ENCODE measurements at regions not wholly inside any gene's neighbourhood (a gene's known extent, or its start where the extent isn't known, plus 50 kb on each side); places are given as distances from the start of the nearest gene placed in this dataset.

GRCh38 chrX:81556880-81557279 lies 355.0 kb downstream of the SH3BGRL start:
- no CpG with 5 or more reads among the region's 4 CpGs for WGBS (ENCODE audit: extremely low coverage, insufficient coverage, insufficient read length)
- DNase-seq, result no peak
- H3K4me2 ChIP-seq (ENCODE audit: low read length), result no peak overlapping the region
- H4K12ac ChIP-seq (ENCODE audit: low read depth, low read length), result no peak overlapping the region
- H2BK12ac ChIP-seq (ENCODE audit: low read length), result no peak overlapping the region
- H2AFZ ChIP-seq (ENCODE audit: insufficient read depth, low read length, poor library complexity), result no peak overlapping the region
- H3K9me3 ChIP-seq (ENCODE audit: insufficient read depth, low read depth, low read length), result no peaks in the 10 kb centered on the region
- H4K8ac ChIP-seq (ENCODE audit: low read depth, low read length), result no peak overlapping the region
- no peak overlapping the region for H2AK5ac ChIP-seq (ENCODE audit: low read length)
- H3K4me3 ChIP-seq (ENCODE audit: low read depth, low read length), result no peak overlapping the region
- no peaks in the 10 kb centered on the region for H3K27me3 ChIP-seq (ENCODE audit: insufficient read depth, low read length)
- no peaks in the 10 kb centered on the region for H3K4me1 ChIP-seq (ENCODE audit: control insufficient read depth in 1 of 2, insufficient read depth in 2 of 2, low read length in 2 of 2)
- H3K18ac ChIP-seq (ENCODE audit: low read length), result no peak overlapping the region
- no peak overlapping the region for H3K4ac ChIP-seq (ENCODE audit: low read depth, low read length)
- no peaks in the 10 kb centered on the region for H3K79me1 ChIP-seq (ENCODE audit: low read length)
- H4K91ac ChIP-seq (ENCODE audit: low read depth, low read length), result no peak overlapping the region
- H3K79me2 ChIP-seq (ENCODE audit: control insufficient read depth, insufficient read depth, low read length, poor library complexity), result no peaks in the 10 kb centered on the region
- no peak overlapping the region for H2BK120ac ChIP-seq (ENCODE audit: insufficient read depth, low read length, poor library complexity)
- no peak overlapping the region for H3K14ac ChIP-seq (ENCODE audit: low read length)
- H3K23ac ChIP-seq (ENCODE audit: low read length), result no peak overlapping the region
- H3K27ac ChIP-seq (ENCODE audit: low read depth, low read length), result no peak overlapping the region
- no peaks in the 10 kb centered on the region for H3K36me3 ChIP-seq (ENCODE audit: control insufficient read depth in 1 of 2, insufficient read depth in 2 of 2, low read length in 2 of 2)
- H2BK5ac ChIP-seq (ENCODE audit: low read depth, low read length, poor library complexity), result no peak overlapping the region
- no peak overlapping the region for H3K9ac ChIP-seq (ENCODE audit: low read length)

DNA sequence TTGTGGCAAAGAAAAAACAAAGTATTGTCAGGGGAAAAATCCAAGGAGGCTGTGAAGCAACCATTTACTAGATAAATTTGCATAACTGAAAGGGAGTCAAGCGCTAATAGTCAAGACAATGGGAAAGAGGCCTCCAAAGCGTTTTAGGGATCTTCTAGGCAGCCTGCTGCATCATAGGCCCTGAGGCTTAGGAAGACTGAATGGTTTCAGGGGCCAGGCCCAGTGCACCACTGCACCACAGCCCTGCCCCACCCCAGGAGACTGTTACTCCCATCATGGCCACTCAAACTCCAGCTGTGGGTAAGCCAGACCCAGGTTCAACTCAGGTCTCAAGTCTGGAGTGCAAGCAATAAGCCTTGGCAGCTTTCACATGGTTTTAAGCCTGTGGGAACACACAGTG lies 362.9 kb downstream of the SH3BGRL start:
- no CpG with 5 or more reads among the region's 2 CpGs for WGBS (ENCODE audit: extremely low coverage, insufficient coverage, insufficient read length)
- Histone ChIP-seq H2AFZ (ENCODE audit: insufficient read depth, low read length, poor library complexity) (no peak overlapping the region), H3K4ac (ENCODE audit: low read depth, low read length) (no peak overlapping the region), H3K14ac (ENCODE audit: low read length) (no peak overlapping the region), H4K8ac (ENCODE audit: low read depth, low read length) (no peak overlapping the region), H2BK5ac (ENCODE audit: low read depth, low read length, poor library complexity) (no peak overlapping the region), H3K9me3 (ENCODE audit: insufficient read depth, low read depth, low read length) (no peaks in the 10 kb centered on the region), H3K27ac (ENCODE audit: low read depth, low read length) (no peak overlapping the region), H2BK12ac (ENCODE audit: low read length) (no peak overlapping the region), H4K91ac (ENCODE audit: low read depth, low read length) (no peak overlapping the region), H3K4me3 (ENCODE audit: low read depth, low read length) (no peak overlapping the region), H2BK120ac (ENCODE audit: insufficient read depth, low read length, poor library complexity) (no peak overlapping the region), H3K79me2 (ENCODE audit: control insufficient read depth, insufficient read depth, low read length, poor library complexity) (no peaks in the 10 kb centered on the region), H3K36me3 (ENCODE audit: control insufficient read depth in 1 of 2, insufficient read depth in 2 of 2, low read length in 2 of 2) (no peaks in the 10 kb centered on the region), H4K12ac (ENCODE audit: low read depth, low read length) (no peak overlapping the region), H3K9ac (ENCODE audit: low read length) (no peak overlapping the region), H3K4me2 (ENCODE audit: low read length) (no peak overlapping the region), H3K79me1 (ENCODE audit: low read length) (no peaks in the 10 kb centered on the region), H3K4me1 (ENCODE audit: control insufficient read depth in 1 of 2, insufficient read depth in 2 of 2, low read length in 2 of 2) (no peaks in the 10 kb centered on the region), H2AK5ac (ENCODE audit: low read length) (no peak overlapping the region), H3K18ac (ENCODE audit: low read length) (no peak overlapping the region), H3K23ac (ENCODE audit: low read length) (no peak overlapping the region), H3K27me3 (ENCODE audit: insufficient read depth, low read length) (no peaks in the 10 kb centered on the region)
- no peak for DNase-seq

DNA sequence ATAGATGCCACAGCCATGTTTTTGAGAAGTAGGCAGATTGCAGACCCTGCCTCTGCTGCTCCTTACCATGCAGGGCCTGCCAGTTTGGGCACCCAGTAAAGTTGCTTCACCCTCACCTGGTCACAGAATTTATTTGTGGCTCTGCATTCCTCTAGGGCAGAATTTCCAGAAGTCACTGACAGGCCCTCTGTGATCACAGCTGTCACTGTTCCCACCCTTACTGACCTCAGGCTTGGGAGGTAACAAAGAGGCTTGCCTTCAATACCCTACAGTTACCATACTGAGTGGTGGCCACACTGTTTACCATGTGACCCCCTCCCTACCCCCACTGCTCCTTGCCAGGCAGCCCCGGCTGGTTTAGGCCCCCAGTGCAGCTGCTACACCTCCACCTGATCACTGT lies 375.1 kb downstream of the SH3BGRL start:
- Histone ChIP-seq H3K4me2 (ENCODE audit: low read length) (no peak overlapping the region), H3K4me3 (ENCODE audit: low read depth, low read length) (no peak overlapping the region), H3K9me3 (ENCODE audit: insufficient read depth, low read depth, low read length) (no peaks in the 10 kb centered on the region), H3K14ac (ENCODE audit: low read length) (no peak overlapping the region), H3K79me1 (ENCODE audit: low read length) (no peaks in the 10 kb centered on the region), H3K4ac (ENCODE audit: low read depth, low read length) (no peak overlapping the region), H2BK5ac (ENCODE audit: low read depth, low read length, poor library complexity) (no peak overlapping the region), H2AK5ac (ENCODE audit: low read length) (no peak overlapping the region), H4K8ac (ENCODE audit: low read depth, low read length) (no peak overlapping the region), H3K4me1 (ENCODE audit: control insufficient read depth in 1 of 2, insufficient read depth in 2 of 2, low read length in 2 of 2) (no peaks in the 10 kb centered on the region), H2BK120ac (ENCODE audit: insufficient read depth, low read length, poor library complexity) (no peak overlapping the region), H3K27me3 (ENCODE audit: insufficient read depth, low read length) (no peaks in the 10 kb centered on the region), H3K27ac (ENCODE audit: low read depth, low read length) (no peak overlapping the region), H2AFZ (ENCODE audit: insufficient read depth, low read length, poor library complexity) (no peak overlapping the region), H3K79me2 (ENCODE audit: control insufficient read depth, insufficient read depth, low read length, poor library complexity) (no peaks in the 10 kb centered on the region), H3K36me3 (ENCODE audit: control insufficient read depth in 1 of 2, insufficient read depth in 2 of 2, low read length in 2 of 2) (no peaks in the 10 kb centered on the region), H4K91ac (ENCODE audit: low read depth, low read length) (no peak overlapping the region), H3K18ac (ENCODE audit: low read length) (no peak overlapping the region), H2BK12ac (ENCODE audit: low read length) (no peak overlapping the region), H3K23ac (ENCODE audit: low read length) (no peak overlapping the region), H3K9ac (ENCODE audit: low read length) (no peak overlapping the region), H4K12ac (ENCODE audit: low read depth, low read length) (no peak overlapping the region)
- WGBS (ENCODE audit: extremely low coverage, insufficient coverage, insufficient read length), result no CpG with 5 or more reads among the region's 1 CpG
- no peak for DNase-seq

DNA sequence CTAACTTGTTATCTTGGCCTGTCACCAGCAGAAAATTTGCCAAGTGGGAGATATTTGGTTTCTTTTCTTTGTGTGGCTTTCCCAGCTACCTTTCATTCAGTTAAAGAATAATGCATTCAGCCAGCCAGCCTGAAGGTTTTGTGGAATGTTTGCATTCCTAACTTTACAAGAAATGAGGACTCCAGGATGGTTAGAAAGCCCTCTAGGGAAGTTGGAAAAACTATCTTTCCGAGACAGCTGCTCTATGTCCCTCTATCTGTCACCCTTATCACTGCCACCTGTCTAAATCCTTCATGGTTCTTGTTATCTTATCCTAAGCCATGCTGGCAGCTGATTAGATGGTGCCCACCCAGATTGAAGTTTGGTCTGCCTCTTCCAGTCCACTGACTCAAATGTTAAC lies 384.2 kb downstream of the SH3BGRL start:
- no peak overlapping the region for H3K14ac ChIP-seq (ENCODE audit: low read length)
- no peak for DNase-seq
- H4K91ac ChIP-seq (ENCODE audit: low read depth, low read length), result no peak overlapping the region
- no peak overlapping the region for H3K23ac ChIP-seq (ENCODE audit: low read length)
- no peaks in the 10 kb centered on the region for H3K9me3 ChIP-seq (ENCODE audit: insufficient read depth, low read depth, low read length)
- H3K79me1 ChIP-seq (ENCODE audit: low read length), result no peaks in the 10 kb centered on the region
- H3K4me3 ChIP-seq (ENCODE audit: low read depth, low read length), result no peak overlapping the region
- no peak overlapping the region for H3K9ac ChIP-seq (ENCODE audit: low read length)
- H2BK12ac ChIP-seq (ENCODE audit: low read length), result no peak overlapping the region
- no CpG with 5 or more reads among the region's 1 CpG for WGBS (ENCODE audit: extremely low coverage, insufficient coverage, insufficient read length)
- no peak overlapping the region for H3K4ac ChIP-seq (ENCODE audit: low read depth, low read length)
- no peak overlapping the region for H2AFZ ChIP-seq (ENCODE audit: insufficient read depth, low read length, poor library complexity)
- no peak overlapping the region for H4K12ac ChIP-seq (ENCODE audit: low read depth, low read length)
- no peaks in the 10 kb centered on the region for H3K27me3 ChIP-seq (ENCODE audit: insufficient read depth, low read length)
- no peaks in the 10 kb centered on the region for H3K36me3 ChIP-seq (ENCODE audit: control insufficient read depth in 1 of 2, insufficient read depth in 2 of 2, low read length in 2 of 2)
- no peak overlapping the region for H3K4me2 ChIP-seq (ENCODE audit: low read length)
- H3K4me1 ChIP-seq (ENCODE audit: control insufficient read depth in 1 of 2, insufficient read depth in 2 of 2, low read length in 2 of 2), result no peaks in the 10 kb centered on the region
- H4K8ac ChIP-seq (ENCODE audit: low read depth, low read length), result no peak overlapping the region
- H3K27ac ChIP-seq (ENCODE audit: low read depth, low read length), result no peak overlapping the region
- no peak overlapping the region for H2BK5ac ChIP-seq (ENCODE audit: low read depth, low read length, poor library complexity)
- no peak overlapping the region for H2BK120ac ChIP-seq (ENCODE audit: insufficient read depth, low read length, poor library complexity)
- no peak overlapping the region for H2AK5ac ChIP-seq (ENCODE audit: low read length)
- no peak overlapping the region for H3K18ac ChIP-seq (ENCODE audit: low read length)
- no peaks in the 10 kb centered on the region for H3K79me2 ChIP-seq (ENCODE audit: control insufficient read depth, insufficient read depth, low read length, poor library complexity)
